ENCODE measurements at regions not wholly inside any gene's neighbourhood (a gene's known extent, or its start where the extent isn't known, plus 50 kb on each side); places are given as distances from the start of the nearest gene placed in this dataset.
"Not testable (repeated sequence)": the region's sequence is repeated elsewhere in the genome, so short reads cannot be mapped to it uniquely, and the experiment has no call there.

GRCh38 chr5:53160895-53161294 lies 51.3 kb upstream of the MOCS2 start:
- Mint-ChIP-seq H3K27ac (ENCODE audit: low read depth) (no peak overlapping the region), H3K4me3 (no peak overlapping the region), H3K9me3 (no peaks in the 10 kb centered on the region), H3K27me3 (peaks cover 63% of the 10 kb centered on the region), H3K4me1 (no peaks in the 10 kb centered on the region), H3K36me3 (ENCODE audit: insufficient read depth) (no peaks in the 10 kb centered on the region)
- ATAC-seq (replicated peaks; ENCODE audit: extremely low read depth, poor library complexity, severe bottlenecking): no peak
- no peak for DNase-seq (ENCODE audit: low spot score in 2 of 2)

GRCh38 chr5:53161876-53162275 lies 52.3 kb upstream of the MOCS2 start:
- Mint-ChIP-seq H3K4me1 (no peaks in the 10 kb centered on the region), H3K36me3 (ENCODE audit: insufficient read depth) (no peaks in the 10 kb centered on the region), H3K27ac (ENCODE audit: low read depth) (no peak overlapping the region), H3K9me3 (no peaks in the 10 kb centered on the region), H3K27me3 (peaks cover 63% of the 10 kb centered on the region), H3K4me3 (no peak overlapping the region)
- DNase-seq (ENCODE audit: low spot score in 2 of 2) (no peak), ATAC-seq (replicated peaks; ENCODE audit: extremely low read depth, poor library complexity, severe bottlenecking) (no peak)

GRCh38 chr5:53164478-53165165 lies 55.1 kb upstream of the MOCS2 start:
- H3K4me1 Mint-ChIP-seq: no peaks in the 10 kb centered on the region
- peaks cover 67% of the 10 kb centered on the region for H3K27me3 Mint-ChIP-seq
- H3K9me3 Mint-ChIP-seq: no peaks in the 10 kb centered on the region
- DNase-seq (ENCODE audit: low spot score in 2 of 2) (no peak), ATAC-seq (replicated peaks; ENCODE audit: extremely low read depth, poor library complexity, severe bottlenecking) (no peak)
- no peak overlapping the region for H3K4me3 Mint-ChIP-seq
- no peaks in the 10 kb centered on the region for H3K36me3 Mint-ChIP-seq (ENCODE audit: insufficient read depth)
- no peak overlapping the region for H3K27ac Mint-ChIP-seq (ENCODE audit: low read depth)

GRCh38 chr5:53165431-53166182 lies 56.0 kb upstream of the MOCS2 start:
- no peak for DNase-seq (ENCODE audit: low spot score in 2 of 2)
- no peak overlapping the region for H3K27ac Mint-ChIP-seq (ENCODE audit: low read depth)
- H3K4me1 Mint-ChIP-seq: no peaks in the 10 kb centered on the region
- no peaks in the 10 kb centered on the region for H3K9me3 Mint-ChIP-seq
- H3K36me3 Mint-ChIP-seq (ENCODE audit: insufficient read depth): no peaks in the 10 kb centered on the region
- H3K4me3 Mint-ChIP-seq: no peak overlapping the region
- ATAC-seq (replicated peaks; ENCODE audit: extremely low read depth, poor library complexity, severe bottlenecking): no peak
- H3K27me3 Mint-ChIP-seq: peaks cover 57% of the 10 kb centered on the region

- no peak overlapping the region for H3K4me3 Mint-ChIP-seq
- H3K27me3 Mint-ChIP-seq: peaks cover 52% of the 10 kb centered on the region
- H3K9me3 Mint-ChIP-seq: no peaks in the 10 kb centered on the region
- H3K27ac Mint-ChIP-seq (ENCODE audit: low read depth): no peak overlapping the region
- DNase-seq (ENCODE audit: low spot score in 2 of 2) (no peak), ATAC-seq (replicated peaks; ENCODE audit: extremely low read depth, poor library complexity, severe bottlenecking) (no peak)
- H3K4me1 Mint-ChIP-seq: no peaks in the 10 kb centered on the region
- H3K36me3 Mint-ChIP-seq (ENCODE audit: insufficient read depth): no peaks in the 10 kb centered on the region
Measured at GRCh38 chr5:53166183-53166495, 56.6 kb upstream of the MOCS2 start.

GRCh38 chr5:53167836-53168235 lies 58.3 kb upstream of the MOCS2 start:
- Mint-ChIP-seq H3K27me3 (peaks cover 51% of the 10 kb centered on the region), H3K27ac (ENCODE audit: low read depth) (no peak overlapping the region), H3K36me3 (ENCODE audit: insufficient read depth) (peaks cover 2% of the 10 kb centered on the region), H3K4me3 (no peak overlapping the region), H3K4me1 (no peaks in the 10 kb centered on the region), H3K9me3 (no peaks in the 10 kb centered on the region)
- DNase-seq (ENCODE audit: low spot score in 2 of 2) (no peak), ATAC-seq (replicated peaks; ENCODE audit: extremely low read depth, poor library complexity, severe bottlenecking) (no peak)

GRCh38 chr5:53169933-53170332 lies 60.4 kb upstream of the MOCS2 start:
- DNase-seq (ENCODE audit: low spot score in 2 of 2): no peak
- Mint-ChIP-seq H3K4me3 (no peak overlapping the region), H3K4me1 (no peaks in the 10 kb centered on the region), H3K9me3 (no peaks in the 10 kb centered on the region), H3K27ac (ENCODE audit: low read depth) (no peak overlapping the region), H3K36me3 (ENCODE audit: insufficient read depth) (peaks cover 2% of the 10 kb centered on the region), H3K27me3 (peaks cover 64% of the 10 kb centered on the region)
- no peak for ATAC-seq (replicated peaks; ENCODE audit: extremely low read depth, poor library complexity, severe bottlenecking)

- peaks cover 2% of the 10 kb centered on the region for H3K36me3 Mint-ChIP-seq (ENCODE audit: insufficient read depth)
- no peaks in the 10 kb centered on the region for H3K9me3 Mint-ChIP-seq
- ATAC-seq (replicated peaks; ENCODE audit: extremely low read depth, poor library complexity, severe bottlenecking): no peak
- H3K4me1 Mint-ChIP-seq: no peaks in the 10 kb centered on the region
- no peak overlapping the region for H3K4me3 Mint-ChIP-seq
- H3K27ac Mint-ChIP-seq (ENCODE audit: low read depth): no peak overlapping the region
- DNase-seq (ENCODE audit: low spot score in 2 of 2): no peak
- peaks cover 64% of the 10 kb centered on the region for H3K27me3 Mint-ChIP-seq
Measured at GRCh38 chr5:53170746-53171349, 61.3 kb upstream of the MOCS2 start.

GRCh38 chr5:53172073-53172472 lies 62.5 kb upstream of the MOCS2 start:
- not testable (repeated sequence) for H3K9me3 Mint-ChIP-seq; H3K36me3 Mint-ChIP-seq (ENCODE audit: insufficient read depth); ATAC-seq (replicated peaks; ENCODE audit: extremely low read depth, poor library complexity, severe bottlenecking); H3K27ac Mint-ChIP-seq (ENCODE audit: low read depth); H3K4me3 Mint-ChIP-seq; DNase-seq (ENCODE audit: low spot score in 2 of 2); H3K4me1 Mint-ChIP-seq
- peaks cover 63% of the 10 kb centered on the region for H3K27me3 Mint-ChIP-seq

GRCh38 chr5:53172630-53173029 lies 63.1 kb upstream of the MOCS2 start:
- DNase-seq (ENCODE audit: low spot score in 2 of 2) (no peak), ATAC-seq (replicated peaks; ENCODE audit: extremely low read depth, poor library complexity, severe bottlenecking) (no peak)
- Mint-ChIP-seq H3K36me3 (ENCODE audit: insufficient read depth) (peaks cover 2% of the 10 kb centered on the region), H3K27ac (ENCODE audit: low read depth) (no peak overlapping the region), H3K9me3 (no peaks in the 10 kb centered on the region), H3K4me3 (no peak overlapping the region), H3K4me1 (no peaks in the 10 kb centered on the region), H3K27me3 (peaks cover 58% of the 10 kb centered on the region)

GRCh38 chr5:53173083-53173482 lies 63.5 kb upstream of the MOCS2 start:
- no peak for ATAC-seq (replicated peaks; ENCODE audit: extremely low read depth, poor library complexity, severe bottlenecking)
- no peak overlapping the region for H3K4me3 Mint-ChIP-seq
- H3K9me3 Mint-ChIP-seq: no peaks in the 10 kb centered on the region
- H3K27me3 Mint-ChIP-seq: peaks cover 53% of the 10 kb centered on the region
- no peak for DNase-seq (ENCODE audit: low spot score in 2 of 2)
- no peak overlapping the region for H3K27ac Mint-ChIP-seq (ENCODE audit: low read depth)
- H3K36me3 Mint-ChIP-seq (ENCODE audit: insufficient read depth): peaks cover 2% of the 10 kb centered on the region
- no peaks in the 10 kb centered on the region for H3K4me1 Mint-ChIP-seq

- no peaks in the 10 kb centered on the region for H3K9me3 Mint-ChIP-seq
- ATAC-seq (replicated peaks; ENCODE audit: extremely low read depth, poor library complexity, severe bottlenecking): no peak
- no peaks in the 10 kb centered on the region for H3K36me3 Mint-ChIP-seq (ENCODE audit: insufficient read depth)
Measured at GRCh38 chr5:53178830-53179229, 69.3 kb upstream of the MOCS2 start.

GRCh38 chr5:53179691-53180090 lies 70.1 kb upstream of the MOCS2 start:
- ATAC-seq (replicated peaks; ENCODE audit: extremely low read depth, poor library complexity, severe bottlenecking) (no peak), DNase-seq (ENCODE audit: low spot score in 2 of 2) (no peak)
- Mint-ChIP-seq H3K27ac (ENCODE audit: low read depth) (no peak overlapping the region), H3K4me1 (no peaks in the 10 kb centered on the region), H3K9me3 (no peaks in the 10 kb centered on the region), H3K4me3 (no peak overlapping the region), H3K36me3 (ENCODE audit: insufficient read depth) (no peaks in the 10 kb centered on the region), H3K27me3 (peaks cover 21% of the 10 kb centered on the region)

More at GRCh38 chr5:53178830-53179229, 69.3 kb upstream of the MOCS2 start:
- H3K4me1 Mint-ChIP-seq: no peaks in the 10 kb centered on the region
- no peak overlapping the region for H3K27ac Mint-ChIP-seq (ENCODE audit: low read depth)
- H3K27me3 Mint-ChIP-seq: peaks cover 25% of the 10 kb centered on the region
- H3K4me3 Mint-ChIP-seq: no peak overlapping the region
- DNase-seq (ENCODE audit: low spot score in 2 of 2): no peak
